Islet of Langerhans (tissue), 1 donor: ENCODE measurements at regions not wholly inside any gene's neighbourhood (a gene's known extent, or its start where the extent isn't known, plus 50 kb on each side); places are given as distances from the start of the nearest gene placed in this dataset.

Experiments
- FAIRE-seq: peaks from one replicate; lab custom pipeline; 2011; peaks lifted over from hg19 to GRCh38; lab: Jason Lieb, UNC

DNA sequence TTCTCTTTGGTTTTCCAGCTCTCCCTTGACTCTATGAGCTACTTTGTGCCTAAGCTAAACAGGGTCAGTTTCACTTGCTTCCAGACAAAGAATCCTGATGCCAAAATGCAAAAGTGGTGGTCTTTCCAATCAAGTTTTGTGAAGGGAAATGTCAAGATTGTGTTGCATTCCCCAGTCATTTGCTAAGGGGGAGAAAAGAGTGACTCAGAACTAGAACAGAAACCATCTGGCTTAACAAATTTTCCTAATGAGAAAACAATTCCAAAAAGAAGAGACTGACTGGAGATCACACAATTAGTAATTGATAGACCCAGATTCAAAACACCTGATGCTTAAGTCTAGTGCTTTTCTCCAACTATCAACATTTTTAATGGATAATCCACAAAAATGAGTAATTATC is 235.1 kb upstream of the DIO2 start:
- no peak for FAIRE-seq

- no peak for FAIRE-seq
Observed at GRCh38 chr14:80445605-80446004, 234.3 kb upstream of the DIO2 start.

DNA sequence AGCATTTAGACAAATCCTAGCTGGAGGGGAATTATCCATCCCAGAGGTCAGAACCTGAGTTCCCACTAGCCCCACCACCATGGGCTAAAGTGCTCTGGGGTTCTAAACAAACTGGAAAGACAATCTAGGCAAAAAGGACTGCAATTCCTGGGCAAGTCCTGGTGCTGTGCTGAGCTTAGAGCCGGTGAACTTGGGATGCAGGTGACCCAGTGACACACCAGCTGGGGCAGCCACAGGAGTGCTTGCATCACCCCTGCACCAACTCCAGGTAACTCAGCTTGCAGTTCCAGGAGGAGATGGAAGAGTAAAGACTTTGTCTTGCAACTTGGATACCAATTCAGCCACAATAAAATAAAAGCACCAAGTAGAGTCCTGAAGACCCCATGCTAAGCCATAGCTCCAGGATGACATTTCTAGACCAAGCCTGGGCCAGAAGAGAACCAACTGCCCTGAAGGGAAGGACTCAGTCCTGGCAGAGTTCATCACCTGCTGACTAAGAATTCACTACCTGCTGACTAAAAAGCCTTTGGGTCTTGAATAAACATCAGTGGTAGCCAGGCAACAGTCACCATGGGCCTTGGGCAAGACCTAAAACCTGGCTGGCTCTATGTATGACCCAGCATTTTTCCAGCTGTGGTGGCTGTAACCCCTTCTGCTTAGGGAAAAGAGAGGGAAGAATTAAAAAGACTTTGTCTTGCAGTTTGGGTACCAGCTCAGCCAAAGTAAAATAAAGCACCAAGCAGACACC is 223.4 kb upstream of the DIO2 start:
- FAIRE-seq: peak; percentile 33

- no peak for FAIRE-seq
Observed at GRCh38 chr14:80433811-80434210, 222.5 kb upstream of the DIO2 start.

GRCh38 chr14:80428671-80429070 is 217.4 kb upstream of the DIO2 start:
- no peak for FAIRE-seq

GRCh38 chr14:80428171-80428570 is 216.9 kb upstream of the DIO2 start:
- FAIRE-seq: no peak

- FAIRE-seq: no peak
Observed at GRCh38 chr14:80427101-80427500, 215.8 kb upstream of the DIO2 start.

GRCh38 chr14:80426683-80427082 is 215.4 kb upstream of the DIO2 start:
- FAIRE-seq: no peak

DNA sequence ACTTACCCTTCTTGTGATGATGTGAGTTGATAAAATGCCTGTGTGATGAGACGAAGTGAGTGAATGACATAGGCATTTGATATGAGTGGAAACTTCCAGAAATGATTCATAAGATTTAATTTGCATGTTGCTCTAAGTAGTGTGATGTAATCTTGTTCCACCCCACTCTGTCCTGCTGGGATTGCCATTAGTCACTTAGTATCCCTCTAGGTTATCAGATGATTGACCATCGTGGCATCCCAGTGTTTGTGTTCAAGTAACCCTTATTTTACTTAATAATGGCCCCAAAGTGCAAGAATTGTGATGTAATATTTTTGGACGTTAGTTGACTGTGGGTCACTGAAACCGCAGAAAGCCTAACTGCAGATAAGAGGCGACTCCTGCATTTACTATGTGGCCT is 214.4 kb upstream of the DIO2 start:
- no peak for FAIRE-seq

GRCh38 chr14:80419769-80420168 is 208.5 kb upstream of the DIO2 start:
- no peak for FAIRE-seq

GRCh38 chr14:80419345-80419744 is 208.0 kb upstream of the DIO2 start:
- peak; percentile 49 for FAIRE-seq

- FAIRE-seq: no peak
Observed at GRCh38 chr14:80415636-80416035, 204.3 kb upstream of the DIO2 start.

DNA sequence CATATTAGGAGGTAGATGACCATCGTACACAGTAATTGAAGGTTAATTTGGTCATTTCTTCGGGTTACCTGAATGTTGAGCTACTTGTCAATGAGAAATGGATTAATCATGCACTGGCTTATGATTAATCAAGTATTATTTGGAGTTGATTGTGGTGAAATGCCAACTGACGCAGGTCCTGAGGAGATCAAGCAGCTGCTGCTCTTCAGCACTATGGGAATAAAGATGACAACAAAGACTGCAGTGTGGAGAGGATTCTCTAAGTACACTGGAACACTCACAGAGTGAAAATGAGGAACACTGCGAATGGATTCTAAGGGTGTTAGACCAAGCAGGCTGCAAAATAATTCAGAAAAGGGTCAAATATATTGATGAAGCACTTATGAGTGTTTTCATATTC is 202.8 kb upstream of the DIO2 start:
- no peak for FAIRE-seq

DNA sequence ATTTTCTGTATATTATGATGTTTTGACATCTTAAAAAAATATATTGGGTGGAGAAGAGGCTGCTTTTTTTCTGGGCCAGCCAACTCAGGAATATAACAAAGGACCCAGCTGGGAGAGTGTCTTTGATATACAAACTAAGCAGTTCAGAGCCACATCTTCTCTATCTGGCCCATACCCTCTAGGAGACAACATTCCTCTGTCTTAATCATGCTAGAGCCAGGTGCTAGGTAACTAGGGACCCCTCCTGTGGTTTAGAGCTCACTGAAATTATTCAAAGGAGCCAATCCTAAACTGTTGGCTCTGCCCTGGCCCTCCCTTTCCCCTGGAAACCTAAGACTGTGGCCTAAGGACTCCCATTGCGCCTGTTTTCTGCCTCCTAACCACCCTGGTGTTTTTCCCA is 193.1 kb upstream of the DIO2 start:
- FAIRE-seq: no peak

GRCh38 chr14:80403036-80403435 is 191.7 kb upstream of the DIO2 start:
- FAIRE-seq: no peak

DNA sequence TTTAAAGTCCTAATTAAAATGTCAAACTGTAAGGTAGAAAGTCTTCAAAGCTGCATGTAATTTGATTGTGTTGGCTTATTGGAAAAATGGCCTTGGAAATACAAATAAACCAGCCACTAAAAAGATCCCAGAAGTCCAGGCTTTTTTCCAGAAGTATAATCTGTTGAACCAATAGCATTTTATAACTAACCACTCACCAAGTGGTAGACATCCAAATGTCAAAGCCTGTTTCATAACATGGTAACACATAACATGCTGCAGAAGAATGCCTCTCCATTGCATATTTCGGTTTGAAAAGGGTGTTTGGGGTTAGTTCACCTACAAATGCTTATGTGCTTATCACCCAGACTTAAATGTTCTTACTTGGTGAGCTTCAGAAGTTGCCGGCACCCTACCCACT is 183.7 kb upstream of the DIO2 start:
- FAIRE-seq: no peak

- no peak for FAIRE-seq
Observed at GRCh38 chr14:80393766-80394165, 182.5 kb upstream of the DIO2 start.

- FAIRE-seq: no peak
Observed at GRCh38 chr14:80390906-80391305, 179.6 kb upstream of the DIO2 start.

DNA sequence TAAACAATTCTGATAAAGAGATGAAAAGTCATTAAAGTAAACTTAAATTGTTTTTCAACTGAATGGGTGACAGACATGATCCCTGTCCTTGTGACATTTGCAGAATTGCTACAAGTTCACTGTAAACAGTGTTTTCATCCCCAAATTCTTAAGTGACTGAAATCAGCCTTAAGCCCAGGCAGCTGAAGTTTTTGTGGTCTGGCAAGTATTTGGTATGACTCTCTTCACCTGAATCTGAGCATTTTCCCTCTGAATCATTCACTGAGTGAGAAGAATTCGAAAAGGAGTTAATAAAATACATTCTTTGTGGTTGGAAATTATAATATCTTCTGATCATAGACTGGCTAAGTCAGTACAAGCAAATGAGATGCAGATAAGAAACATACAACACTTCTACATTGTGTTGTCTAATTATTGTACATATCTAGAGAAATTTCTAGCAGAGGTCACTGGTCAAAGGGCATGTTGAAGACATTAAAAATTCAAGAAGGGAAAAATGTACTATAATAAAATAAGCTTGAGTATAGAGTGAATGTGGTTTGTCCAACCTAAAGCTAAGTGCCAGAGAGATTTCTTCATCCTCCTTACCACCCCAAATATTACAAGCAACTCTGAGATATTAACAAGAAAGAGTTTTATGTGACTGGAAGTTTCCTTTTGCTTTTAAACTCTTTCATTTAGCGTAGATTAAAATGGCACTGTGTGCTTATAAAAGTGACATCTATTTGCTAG is 177.8 kb upstream of the DIO2 start:
- FAIRE-seq: no peak

DNA sequence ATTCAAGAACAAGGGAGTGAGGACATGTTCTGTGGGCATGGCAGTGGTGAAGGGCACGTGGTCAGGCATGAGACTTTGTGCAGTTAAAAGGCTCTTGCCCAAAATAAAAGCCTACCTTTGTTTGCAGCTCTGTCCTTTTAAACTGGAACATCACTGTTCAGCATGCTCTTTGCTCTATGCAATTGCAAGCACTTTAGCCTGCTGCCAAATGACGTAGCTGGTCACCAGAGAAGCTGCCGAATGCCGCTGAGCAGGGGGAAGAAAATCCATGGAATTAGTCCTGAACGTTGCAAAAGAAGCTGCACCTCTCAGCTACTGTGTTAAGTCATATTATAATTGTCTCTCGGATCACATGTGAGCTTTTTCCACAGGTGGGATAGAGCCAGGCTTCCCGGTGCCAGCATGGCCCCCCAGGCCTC is 176.3 kb upstream of the DIO2 start:
- FAIRE-seq: no peak

DNA sequence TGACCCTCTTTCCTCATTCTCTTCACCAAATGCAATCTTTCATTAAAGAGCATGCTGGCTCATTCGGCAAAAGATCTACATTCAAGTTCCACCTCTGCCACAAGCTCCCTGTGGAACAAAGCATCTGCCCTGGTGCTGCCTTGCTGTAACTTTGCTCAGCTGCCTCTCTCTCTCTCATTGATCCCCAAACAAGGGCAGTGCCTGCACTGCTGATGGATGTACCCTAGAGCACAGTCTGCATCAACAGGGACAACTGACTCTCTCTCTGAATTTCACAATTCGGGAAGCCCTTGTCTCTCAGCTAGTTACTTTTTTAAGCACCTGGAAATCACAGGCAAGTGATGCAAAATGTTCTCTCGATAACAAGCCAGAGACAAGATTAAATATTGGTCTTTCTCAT is 174.0 kb upstream of the DIO2 start:
- no peak for FAIRE-seq

DNA sequence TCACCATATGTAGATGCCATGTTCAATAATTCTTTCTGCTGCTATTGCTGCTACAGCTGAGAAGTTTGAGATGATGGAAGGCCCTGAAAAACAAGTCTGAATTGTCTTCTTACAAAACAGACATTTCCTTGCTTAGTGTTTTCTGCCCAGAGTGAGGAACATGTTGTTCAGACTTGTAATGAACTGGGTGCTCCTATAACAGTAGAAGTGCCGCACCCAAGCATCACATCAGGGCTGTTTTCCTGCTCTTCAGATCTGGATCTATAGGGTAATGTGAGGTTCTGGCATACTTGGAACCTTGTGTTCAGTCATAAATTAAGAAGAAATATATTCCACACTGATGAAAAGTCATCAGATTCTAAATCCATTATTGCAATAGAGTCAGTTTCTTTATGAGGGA is 171.9 kb upstream of the DIO2 start:
- no peak for FAIRE-seq

DNA sequence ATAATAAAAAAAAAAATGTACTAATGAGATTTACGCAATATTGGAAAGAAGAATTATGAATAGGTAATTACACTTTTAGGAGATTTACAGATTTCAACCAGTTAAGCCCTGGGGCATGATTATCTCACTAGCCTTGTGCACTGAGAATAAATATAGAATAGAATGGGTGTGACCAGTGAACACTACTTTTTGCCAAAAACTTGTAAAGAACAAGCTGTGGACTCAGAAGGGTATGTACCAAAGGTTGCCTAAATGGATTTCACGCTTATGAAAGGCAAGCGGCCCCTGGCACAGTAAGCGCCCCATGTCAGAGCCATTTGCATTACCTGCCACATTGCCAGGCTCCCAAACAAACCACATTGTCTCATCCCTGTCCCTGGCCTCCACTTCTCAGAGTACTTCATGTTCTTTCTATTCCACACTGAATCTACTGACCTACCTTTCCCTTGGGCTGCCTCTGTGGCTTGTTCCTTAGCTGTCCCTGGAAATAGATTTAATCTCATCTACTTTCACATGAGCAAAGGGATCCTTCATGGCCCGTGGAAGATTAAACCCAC is 170.6 kb upstream of the DIO2 start:
- no peak for FAIRE-seq

DNA sequence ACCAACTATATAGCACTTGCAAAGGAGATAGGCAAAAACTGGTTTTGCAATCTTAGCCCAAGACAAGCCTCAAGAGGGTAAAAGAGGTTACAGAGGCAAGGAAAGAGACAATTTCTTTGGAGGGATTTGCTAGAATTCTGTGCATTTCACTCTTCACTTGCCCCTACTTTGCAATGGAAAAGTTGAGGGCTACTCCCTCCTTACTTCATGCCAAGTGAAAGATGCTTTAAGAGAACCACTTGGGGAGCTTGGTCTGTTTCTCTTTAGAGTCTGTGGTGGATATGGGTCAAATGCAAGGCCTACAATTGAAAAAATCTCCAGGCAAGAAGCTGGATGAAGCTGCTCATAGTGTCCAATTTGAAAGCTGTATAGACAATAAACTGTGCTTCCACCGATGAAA is 167.7 kb upstream of the DIO2 start:
- FAIRE-seq: no peak
